Eye (tissue), 1 donor: ENCODE measurements at regions not wholly inside any gene's neighbourhood (a gene's known extent, or its start where the extent isn't known, plus 50 kb on each side); places are given as distances from the start of the nearest gene placed in this dataset.
"Not testable (repeated sequence)": the region's sequence is repeated elsewhere in the genome, so short reads cannot be mapped to it uniquely, and the experiment has no call there.

ENCODE experiments used
- DNase-seq: peaks from one replicate; pipeline ENCODE4 v3.0.0-alpha.2; 2015

DNA sequence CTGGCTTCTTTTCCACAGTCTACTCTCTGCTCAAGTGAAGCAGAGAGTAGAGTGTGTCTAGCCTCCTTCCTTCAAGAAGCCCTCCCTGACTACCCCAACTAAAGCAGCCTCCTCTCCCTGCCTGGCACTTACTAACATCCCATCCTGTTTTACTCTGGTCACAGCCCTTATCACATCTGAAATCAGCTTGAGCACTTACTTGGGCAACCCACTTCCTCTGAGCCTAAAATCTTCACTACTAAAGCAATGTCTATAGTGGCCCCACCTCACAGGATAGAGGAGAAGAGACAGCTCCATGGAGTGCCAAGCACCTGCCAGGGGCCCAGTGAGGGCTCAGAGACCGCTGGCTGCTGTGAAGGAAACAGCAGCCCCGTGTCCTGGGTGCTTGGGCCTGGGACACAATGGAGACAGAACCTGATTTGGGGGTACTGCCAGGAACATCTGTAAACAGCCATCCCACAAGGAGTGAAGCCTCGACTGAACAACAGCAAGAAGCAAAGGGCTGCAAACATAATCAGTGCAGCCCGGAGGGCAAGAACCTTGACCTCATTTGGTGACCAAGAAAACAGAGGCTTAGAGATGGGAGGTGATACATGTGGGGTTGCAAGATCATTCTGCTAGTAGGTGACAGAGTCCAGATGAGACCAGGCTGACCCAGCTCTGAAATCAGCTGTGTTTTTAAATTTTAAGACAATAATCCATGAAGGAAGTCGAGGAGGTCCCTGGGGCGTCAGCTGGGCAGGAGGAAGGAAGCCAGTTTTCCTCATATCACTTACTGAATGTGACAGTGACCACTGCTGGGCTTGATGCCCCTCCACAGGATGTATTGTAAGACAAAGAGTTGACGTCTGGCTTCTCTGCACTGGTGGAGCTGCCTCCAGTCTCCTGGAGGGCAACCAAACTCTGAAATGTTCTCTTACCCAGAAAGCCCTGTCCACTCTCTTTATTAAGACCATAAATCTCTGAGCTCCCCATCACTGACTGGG lies 710.6 kb downstream of the MATN1 start:
- DNase-seq, result no peak

GRCh38 chr1:30011970-30012369 lies 711.4 kb downstream of the MATN1 start:
- DNase-seq, result no peak

DNA sequence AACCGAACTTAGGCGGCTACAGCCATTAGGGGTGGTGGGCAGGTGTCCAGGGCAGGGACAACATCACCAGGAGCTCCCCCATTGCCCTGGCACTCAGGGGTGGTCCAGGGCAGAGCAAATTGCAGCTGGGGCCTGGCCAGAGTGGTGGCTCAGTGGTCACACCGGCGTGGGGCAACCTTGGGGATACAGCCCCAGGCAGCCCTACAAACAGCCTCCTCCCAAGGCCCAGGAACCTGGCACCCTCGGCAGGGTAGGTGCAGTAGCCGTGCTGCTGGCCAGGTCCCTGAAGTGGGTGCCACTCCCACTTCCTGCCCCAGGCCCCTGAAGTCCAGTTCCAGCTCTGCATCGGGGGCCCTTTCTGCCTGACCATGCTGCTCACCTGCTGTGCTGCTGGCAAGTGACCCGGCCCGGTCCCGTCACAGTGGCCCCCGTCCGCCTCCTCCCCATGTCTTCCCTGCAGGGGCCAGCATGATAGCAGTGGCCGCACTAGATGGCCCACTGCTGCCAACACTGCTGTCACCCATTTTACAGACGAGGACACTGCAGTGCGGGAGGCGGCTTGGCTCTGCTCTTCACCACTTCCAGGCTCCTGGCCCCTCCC lies 712.8 kb downstream of the MATN1 start:
- DNase-seq, result no peak

- no peak for DNase-seq
These were observed 713.7 kb downstream of the MATN1 start for GRCh38 chr1:30009720-30010119.

GRCh38 chr1:30008998-30009657 lies 714.3 kb downstream of the MATN1 start:
- no peak for DNase-seq

GRCh38 chr1:30008372-30008997 lies 714.9 kb downstream of the MATN1 start:
- DNase-seq, result no peak

DNA sequence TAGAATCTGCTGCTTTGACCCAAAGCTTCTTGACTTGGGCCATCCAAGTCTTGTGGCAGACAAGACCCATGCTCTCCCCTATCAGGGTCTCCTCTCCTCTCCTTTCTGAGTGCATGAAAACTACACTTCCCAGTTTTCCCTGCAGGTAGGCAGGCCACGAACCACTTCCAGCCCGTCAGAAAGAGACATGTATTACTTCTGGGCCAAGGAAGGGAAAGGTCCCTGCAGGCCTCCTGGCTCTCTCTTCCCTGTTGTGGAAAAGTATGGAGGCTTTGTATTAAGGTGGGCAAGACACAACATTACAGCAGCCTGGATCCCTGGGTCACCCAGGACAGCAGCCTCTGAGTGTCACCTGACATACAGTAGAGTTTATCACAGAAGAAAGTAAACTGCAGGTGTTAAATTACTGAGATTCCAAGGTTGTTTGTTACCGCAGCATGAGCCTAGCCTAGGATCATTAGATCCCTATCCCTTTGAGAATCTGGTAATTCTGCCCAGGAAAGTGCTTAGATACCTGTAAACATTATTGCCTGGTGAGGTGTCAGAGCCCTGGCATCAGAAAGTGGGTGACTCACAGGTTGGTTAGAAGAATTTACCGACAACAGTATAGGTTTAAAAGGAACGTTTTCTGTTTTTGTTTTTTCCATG lies 717.3 kb downstream of the MATN1 start:
- DNase-seq, result no peak

GRCh38 chr1:30001732-30002039 lies 721.7 kb downstream of the MATN1 start:
- DNase-seq, result no peak

DNA sequence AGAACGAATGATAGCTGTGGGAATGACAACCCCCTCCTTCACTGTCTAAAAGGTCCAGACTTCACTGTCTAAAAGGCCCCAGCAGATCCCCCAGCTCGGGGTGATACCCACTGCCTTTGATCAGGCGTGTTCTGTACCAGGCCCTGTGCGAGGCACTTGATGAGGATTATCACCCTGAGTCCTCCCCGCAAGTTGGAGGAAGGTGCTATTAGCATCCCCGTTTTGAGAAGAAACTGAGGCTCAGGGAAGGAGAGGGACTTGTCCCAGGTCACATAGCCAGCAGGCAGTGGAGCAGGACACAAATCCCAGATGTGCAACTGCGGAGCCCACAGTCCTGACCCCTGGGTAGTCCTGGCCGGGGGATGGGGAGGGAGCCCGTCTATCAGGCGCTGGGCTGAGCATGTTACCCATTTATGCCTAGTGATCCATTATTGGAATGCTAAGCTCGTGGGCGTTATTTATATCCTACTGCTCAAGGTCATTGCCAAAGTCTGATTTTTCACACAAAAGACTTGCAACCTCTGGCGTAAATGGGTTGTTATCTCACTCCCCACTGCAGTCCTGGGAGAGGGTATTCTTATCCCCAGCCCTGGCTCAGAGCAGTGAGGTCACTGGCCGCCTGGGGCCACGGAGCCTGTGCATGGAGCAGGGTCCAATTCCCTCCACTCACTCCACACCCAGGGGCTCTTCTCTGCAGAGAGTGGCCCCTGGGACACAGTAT lies 722.2 kb downstream of the MATN1 start:
- DNase-seq, result no peak

DNA sequence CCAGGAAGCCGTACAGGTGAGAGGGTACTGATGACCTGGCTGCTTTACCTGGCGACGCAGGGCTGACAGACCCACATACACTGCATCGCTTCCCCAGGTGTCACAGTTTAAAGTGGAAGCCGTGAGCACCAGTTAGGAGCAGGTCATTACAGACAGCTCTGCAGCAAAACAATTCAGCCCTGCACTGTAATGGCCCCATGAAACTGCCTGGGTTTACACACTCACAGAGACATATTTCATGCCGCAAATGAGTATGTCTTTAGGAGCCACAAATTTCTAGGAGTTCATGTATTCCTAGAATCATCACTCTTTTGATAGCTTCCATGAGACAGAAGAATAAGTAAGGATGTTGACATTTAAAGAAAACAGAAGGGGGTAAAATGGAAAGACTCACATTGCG lies 723.1 kb downstream of the MATN1 start:
- DNase-seq, result no peak

DNA sequence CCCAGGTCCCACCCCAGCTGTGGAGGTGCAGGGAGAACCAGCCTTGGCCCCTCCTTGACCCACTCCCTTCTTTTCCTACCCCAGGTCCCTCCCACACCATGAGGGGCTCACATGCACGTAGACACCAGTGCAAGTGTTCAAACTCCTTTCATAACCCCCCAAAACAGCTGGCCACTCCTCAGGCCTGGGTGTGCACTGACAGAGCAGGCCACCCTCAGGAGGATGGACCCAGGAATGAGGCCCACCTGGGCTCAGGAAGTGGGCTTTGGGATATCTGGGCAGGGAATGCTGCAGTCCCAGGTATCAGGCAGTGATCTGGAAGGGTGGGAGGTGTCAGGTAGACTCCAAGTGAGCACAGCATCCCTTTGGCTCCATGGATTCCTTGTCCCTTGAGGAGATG lies 723.8 kb downstream of the MATN1 start:
- DNase-seq, result no peak

DNA sequence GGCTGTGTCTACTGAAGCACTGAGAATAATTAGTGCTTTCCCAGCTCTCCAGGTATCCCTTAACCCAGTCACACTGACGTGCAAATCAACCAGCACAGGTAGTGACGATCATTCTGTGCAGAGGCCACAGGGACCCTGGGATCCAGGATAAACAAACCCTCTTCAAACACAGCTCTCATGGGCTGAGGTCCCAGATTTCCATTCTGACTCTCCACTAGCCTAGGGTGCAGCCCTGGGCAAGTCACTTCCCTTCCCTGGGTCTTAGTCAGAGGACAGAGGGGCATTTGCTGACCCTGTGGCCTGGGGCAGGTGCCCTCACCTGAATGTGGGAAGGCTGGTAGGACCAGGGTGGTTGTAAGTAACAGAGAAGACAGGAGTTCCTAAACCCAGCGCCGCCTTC lies 724.7 kb downstream of the MATN1 start:
- no peak for DNase-seq

GRCh38 chr1:29997818-29998217 lies 725.6 kb downstream of the MATN1 start:
- DNase-seq, result not testable (repeated sequence)

GRCh38 chr1:29993950-29994349 lies 729.4 kb downstream of the MATN1 start:
- DNase-seq, result no peak

DNA sequence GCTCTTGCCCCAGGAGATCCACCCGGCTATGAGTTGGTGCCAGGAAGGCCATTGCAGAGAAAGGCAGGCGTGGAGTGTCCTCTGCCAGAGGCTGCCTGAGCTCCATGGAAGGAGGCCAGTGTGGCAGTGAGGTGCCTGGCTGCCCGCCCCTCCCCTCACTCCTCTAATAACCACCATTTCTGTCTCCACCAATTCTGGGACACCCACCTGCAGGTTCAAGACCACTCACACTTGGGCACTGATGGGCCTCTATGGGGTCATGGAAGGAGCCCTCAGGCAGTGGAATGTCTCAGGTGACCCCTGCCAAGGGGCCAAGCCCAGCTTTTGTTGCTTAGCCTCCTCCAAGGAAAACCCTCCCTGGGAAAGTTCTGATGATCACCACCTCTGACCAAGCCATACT lies 731.6 kb downstream of the MATN1 start:
- DNase-seq, result no peak

- no peak for DNase-seq
These were observed 732.4 kb downstream of the MATN1 start for GRCh38 chr1:29991025-29991424.

GRCh38 chr1:29990304-29990703 lies 733.1 kb downstream of the MATN1 start:
- DNase-seq, result no peak

- peak; percentile 29 for DNase-seq
These were observed 736.4 kb downstream of the MATN1 start for GRCh38 chr1:29986986-29987385.

DNA sequence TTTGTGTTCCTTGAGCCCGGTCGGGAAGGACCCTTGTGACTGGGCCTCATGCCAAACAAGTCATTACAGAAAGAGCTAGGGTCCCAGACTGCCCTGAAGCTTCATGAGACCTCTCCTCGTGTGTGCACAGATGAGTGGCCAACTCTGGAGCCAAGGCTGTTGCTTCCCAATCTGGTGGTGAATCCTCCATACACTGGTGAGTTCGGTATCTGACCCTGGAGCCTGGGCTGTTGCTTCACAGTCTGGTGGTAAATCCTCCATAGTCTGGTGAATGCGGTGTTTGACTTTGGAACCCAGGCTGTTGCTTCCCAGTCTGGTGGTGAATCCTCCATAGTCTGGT lies 737.8 kb downstream of the MATN1 start:
- DNase-seq, result no peak

DNA sequence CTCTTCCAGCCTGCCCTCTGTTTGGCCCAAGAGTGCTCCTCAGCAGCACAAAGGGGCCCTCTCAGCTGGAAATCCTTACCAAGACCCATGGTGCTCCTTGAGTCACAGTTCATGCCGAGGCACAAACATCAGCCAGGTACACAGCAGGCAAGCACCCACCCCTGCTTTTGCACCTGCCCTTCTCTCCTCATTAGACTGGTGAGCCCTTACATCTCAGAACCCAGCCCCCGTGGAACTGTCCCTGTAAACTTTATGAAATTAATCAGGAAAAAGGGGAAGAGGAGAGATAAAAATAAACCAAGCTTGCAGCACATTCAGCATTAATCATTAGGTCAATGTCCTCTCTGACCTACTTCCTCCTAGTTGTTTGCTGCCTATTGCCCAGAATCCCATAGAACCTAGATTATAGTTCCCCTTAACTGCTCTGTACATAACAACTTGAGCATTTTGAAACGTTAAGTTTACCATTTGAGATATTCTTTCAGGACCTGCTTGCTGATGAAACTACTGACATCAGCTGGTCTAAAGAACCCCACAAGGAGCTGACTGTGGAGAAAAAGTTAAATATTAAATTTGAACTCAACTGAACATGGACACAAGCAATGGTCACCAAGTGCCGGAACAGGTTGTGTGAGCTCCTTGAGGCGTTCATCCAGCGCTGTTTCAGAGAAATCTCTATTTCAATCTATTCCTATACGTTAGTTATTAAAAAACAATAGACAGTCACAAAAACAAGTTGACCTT lies 738.4 kb downstream of the MATN1 start:
- no peak for DNase-seq

- DNase-seq, result no peak
These were observed 739.1 kb downstream of the MATN1 start for GRCh38 chr1:29984166-29984861.
